AG08396 (cell line): ENCODE measurements at regions not wholly inside any gene's neighbourhood (a gene's known extent, or its start where the extent isn't known, plus 50 kb on each side); places are given as distances from the start of the nearest gene placed in this dataset.
A peak's percentile ranks its signal among the peaks of the same experiment; 100 is the strongest.
"Not testable (repeated sequence)": the region's sequence is repeated elsewhere in the genome, so short reads cannot be mapped to it uniquely, and the experiment has no call there.

Source experiments
- DNase-seq: peaks from one replicate; pipeline ENCODE4 v3.0.0; 2012; ENCODE audit warnings: low spot score, mixed read lengths

- no peak for DNase-seq
Measured at GRCh38 chr14:53295372-53295771, 142.2 kb upstream of the DDHD1 start.

GRCh38 chr14:53286301-53286700 lies 133.2 kb upstream of the DDHD1 start:
- no peak for DNase-seq

- DNase-seq: no peak
Measured at GRCh38 chr14:53285821-53286220, 132.7 kb upstream of the DDHD1 start.

- no peak for DNase-seq
Measured at GRCh38 chr14:53285064-53285463, 131.9 kb upstream of the DDHD1 start.

- DNase-seq: no peak
Measured at GRCh38 chr14:53278602-53279506, 125.7 kb upstream of the DDHD1 start.

- DNase-seq: no peak
Measured at GRCh38 chr14:53273671-53274072, 120.5 kb upstream of the DDHD1 start.

GRCh38 chr14:53265025-53265424 lies 111.9 kb upstream of the DDHD1 start:
- no peak for DNase-seq

GRCh38 chr14:53260928-53261327 lies 107.8 kb upstream of the DDHD1 start:
- DNase-seq: no peak

GRCh38 chr14:53260286-53260685 lies 107.2 kb upstream of the DDHD1 start:
- no peak for DNase-seq

GRCh38 chr14:53252141-53252540 lies 99.0 kb upstream of the DDHD1 start:
- no peak for DNase-seq

GRCh38 chr14:53249059-53249458 lies 95.9 kb upstream of the DDHD1 start:
- DNase-seq: no peak

- DNase-seq: no peak
Measured at GRCh38 chr14:53247596-53248370, 94.7 kb upstream of the DDHD1 start.

GRCh38 chr14:53242898-53243297 lies 89.8 kb upstream of the DDHD1 start:
- not testable (repeated sequence) for DNase-seq

GRCh38 chr14:53237488-53237887 lies 84.4 kb upstream of the DDHD1 start:
- DNase-seq: no peak

- no peak for DNase-seq
Measured at GRCh38 chr14:53236708-53237107, 83.6 kb upstream of the DDHD1 start.

- no peak for DNase-seq
Measured at GRCh38 chr14:53231171-53231570, 78.0 kb upstream of the DDHD1 start.

- DNase-seq: no peak
Measured at GRCh38 chr14:53228966-53229365, 75.8 kb upstream of the DDHD1 start.

- DNase-seq: no peak
Measured at GRCh38 chr14:53227154-53227718, 74.1 kb upstream of the DDHD1 start.

- no peak for DNase-seq
Measured at GRCh38 chr14:53226553-53226952, 73.4 kb upstream of the DDHD1 start.

GRCh38 chr14:53220914-53221313 lies 67.8 kb upstream of the DDHD1 start:
- DNase-seq: no peak

GRCh38 chr14:53218161-53218560 lies 65.0 kb upstream of the DDHD1 start:
- DNase-seq: no peak

- DNase-seq: peak; percentile 73
Measured at GRCh38 chr14:53217316-53217994, 64.3 kb upstream of the DDHD1 start.
